Stomach (tissue), 4 donors: ENCODE measurements at regions not wholly inside any gene's neighbourhood (a gene's known extent, or its start where the extent isn't known, plus 50 kb on each side); places are given as distances from the start of the nearest gene placed in this dataset.
"Not testable (repeated sequence)": the region's sequence is repeated elsewhere in the genome, so short reads cannot be mapped to it uniquely, and the experiment has no call there.

ENCODE experiments used
- POLR2A ChIP-seq, 4 donors: fragments of 450-650 bp; IDR thresholded peaks; one replicate each; pipeline ENCODE4 v1.6.1; 2016; ENCODE audit warnings: antibody characterized with exemption in 4 of 4, control low read depth in 2 of 4, mild to moderate bottlenecking in 1 of 4, moderate library complexity in 1 of 4
- POLR2AphosphoS5 ChIP-seq, 3 donors: sonication (generic); formaldehyde crosslinking; IDR thresholded peaks; one replicate each; pipeline ENCODE4 v1.6.1; 2016; ENCODE audit warnings: antibody characterized with exemption in 3 of 3
- TF ChIP-seq, protein P1 (sequence below), 7 experiments: fragments of 450-650 bp in 4 of 7; fragments of 200-600 bp in 3 of 7; sonication (generic) in 3 of 7; IDR thresholded peaks; one replicate each; pipeline ENCODE4 v1.5.1; 2016 to 2019; ENCODE audit warnings: antibody characterized with exemption in 7 of 7, control low read depth in 2 of 7, mild to moderate bottlenecking in 1 of 7

DNA sequence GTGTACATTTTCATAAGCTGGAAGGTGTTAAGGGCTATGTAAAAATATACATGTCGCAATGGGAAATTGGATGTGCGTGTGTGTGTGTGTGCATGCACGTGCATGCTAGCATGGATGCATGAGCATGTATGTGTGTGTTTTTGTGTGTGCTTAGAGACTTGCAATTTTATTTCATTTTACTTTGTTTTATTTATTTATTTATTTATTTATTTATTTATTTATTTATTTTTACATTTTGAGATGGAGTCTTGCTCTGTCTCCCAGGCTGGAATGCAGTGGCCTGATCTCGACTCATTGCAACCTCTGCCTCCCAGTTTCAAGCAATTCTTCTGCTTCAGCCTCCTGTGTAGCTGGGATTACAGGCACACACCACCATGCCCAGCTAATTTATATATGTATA lies 50.4 kb upstream of the CDH9 start:
- not testable (repeated sequence) for TF ChIP-seq POLR2AphosphoS5, POLR2A (IDR thresholded peaks at IDR 0.05)
- TF ChIP-seq, protein P1, sequence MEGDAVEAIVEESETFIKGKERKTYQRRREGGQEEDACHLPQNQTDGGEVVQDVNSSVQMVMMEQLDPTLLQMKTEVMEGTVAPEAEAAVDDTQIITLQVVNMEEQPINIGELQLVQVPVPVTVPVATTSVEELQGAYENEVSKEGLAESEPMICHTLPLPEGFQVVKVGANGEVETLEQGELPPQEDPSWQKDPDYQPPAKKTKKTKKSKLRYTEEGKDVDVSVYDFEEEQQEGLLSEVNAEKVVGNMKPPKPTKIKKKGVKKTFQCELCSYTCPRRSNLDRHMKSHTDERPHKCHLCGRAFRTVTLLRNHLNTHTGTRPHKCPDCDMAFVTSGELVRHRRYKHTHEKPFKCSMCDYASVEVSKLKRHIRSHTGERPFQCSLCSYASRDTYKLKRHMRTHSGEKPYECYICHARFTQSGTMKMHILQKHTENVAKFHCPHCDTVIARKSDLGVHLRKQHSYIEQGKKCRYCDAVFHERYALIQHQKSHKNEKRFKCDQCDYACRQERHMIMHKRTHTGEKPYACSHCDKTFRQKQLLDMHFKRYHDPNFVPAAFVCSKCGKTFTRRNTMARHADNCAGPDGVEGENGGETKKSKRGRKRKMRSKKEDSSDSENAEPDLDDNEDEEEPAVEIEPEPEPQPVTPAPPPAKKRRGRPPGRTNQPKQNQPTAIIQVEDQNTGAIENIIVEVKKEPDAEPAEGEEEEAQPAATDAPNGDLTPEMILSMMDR (IDR thresholded peaks at IDR 0.05), result not testable (repeated sequence)
